GM18951 (cell line): ENCODE measurements at regions not wholly inside any gene's neighbourhood (a gene's known extent, or its start where the extent isn't known, plus 50 kb on each side); places are given as distances from the start of the nearest gene placed in this dataset.

Source experiments
- POLR2A ChIP-seq: IDR thresholded peaks from 4 replicates; pipeline ENCODE4 v1.6.1; 2011; ENCODE audit warnings: mild to moderate bottlenecking; ENCODE audit not compliant: insufficient read length, insufficient read depth; ENCODE audit errors: extremely low read depth
- in situ Hi-C: fragments of 300-500 bp; cut with MboI; formaldehyde crosslinking; loops from one replicate; pipeline ENCODE4 v1.12.0; 2022; ENCODE audit warnings: low sequenced_read_pairs, mixed read lengths, inconsistent platforms; ENCODE audit not compliant: unreplicated experiment

- in situ Hi-C loops, result no loop called here
- TF ChIP-seq POLR2A, result no peak
Measured at GRCh38 chr18:34637094-34637801, 72.8 kb upstream of the DTNA start.

DNA sequence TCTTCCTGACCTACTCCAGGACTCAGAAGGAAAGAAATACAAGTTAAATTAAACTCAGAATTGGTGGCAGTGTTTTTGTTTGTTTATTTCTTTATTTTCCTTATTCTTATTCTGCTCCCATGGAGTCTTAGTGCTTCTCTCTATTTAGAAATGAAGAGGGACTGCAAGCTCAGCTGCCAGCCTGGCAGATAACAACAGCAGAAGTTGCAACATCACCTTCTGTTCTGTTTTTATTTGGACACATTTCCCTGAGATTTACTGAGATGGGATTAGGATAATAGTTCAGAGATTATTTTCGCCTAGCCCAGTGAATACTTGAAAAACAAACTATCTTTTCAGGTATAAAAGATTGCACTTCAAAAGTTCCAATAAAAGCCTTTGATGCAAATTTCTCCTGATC is 70.4 kb upstream of the DTNA start:
- no peak for TF ChIP-seq POLR2A
- in situ Hi-C loops, result no loop called here

DNA sequence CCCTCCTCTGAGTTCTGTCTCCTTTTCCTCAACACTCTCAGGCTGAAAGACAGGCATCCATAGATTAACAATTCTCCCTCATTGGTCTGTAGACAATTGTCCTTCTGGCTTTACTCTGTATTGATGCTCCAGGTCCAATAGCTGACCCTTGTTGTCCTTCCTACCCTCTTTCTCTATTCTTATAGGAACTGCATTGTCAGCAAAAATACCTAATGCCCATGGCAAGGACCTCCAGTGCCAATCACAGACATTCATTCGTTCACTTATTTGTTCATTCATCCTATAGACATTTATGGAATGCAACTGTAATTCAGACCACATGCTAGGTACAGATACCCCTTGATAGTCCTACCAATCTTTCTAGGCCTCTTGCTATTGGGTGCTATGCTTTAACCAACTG is 69.8 kb upstream of the DTNA start:
- in situ Hi-C loops, result no loop called here
- TF ChIP-seq POLR2A, result no peak

- TF ChIP-seq POLR2A, result no peak
- in situ Hi-C loops, result no loop called here
Measured at GRCh38 chr18:34643989-34644388, 66.1 kb upstream of the DTNA start.

DNA sequence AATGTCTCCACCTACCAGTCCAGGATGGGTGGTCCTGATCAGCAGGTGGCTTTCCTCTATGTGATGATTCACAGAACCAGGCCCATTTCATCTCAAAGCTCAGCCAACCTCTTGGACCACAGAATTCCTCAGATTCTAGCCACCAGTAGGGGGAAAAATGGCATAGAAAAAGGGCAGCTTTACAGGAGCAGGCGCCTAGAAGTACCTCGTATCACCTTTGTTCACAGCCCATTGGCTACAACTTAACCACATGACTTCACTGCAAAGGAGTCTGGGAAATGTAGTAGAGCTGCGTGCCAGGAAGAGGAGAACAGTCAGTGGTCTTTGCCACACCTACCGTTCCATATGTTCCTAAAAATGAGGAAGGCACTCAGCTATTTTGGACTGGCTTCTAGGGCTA is 62.8 kb upstream of the DTNA start:
- no peak for TF ChIP-seq POLR2A

DNA sequence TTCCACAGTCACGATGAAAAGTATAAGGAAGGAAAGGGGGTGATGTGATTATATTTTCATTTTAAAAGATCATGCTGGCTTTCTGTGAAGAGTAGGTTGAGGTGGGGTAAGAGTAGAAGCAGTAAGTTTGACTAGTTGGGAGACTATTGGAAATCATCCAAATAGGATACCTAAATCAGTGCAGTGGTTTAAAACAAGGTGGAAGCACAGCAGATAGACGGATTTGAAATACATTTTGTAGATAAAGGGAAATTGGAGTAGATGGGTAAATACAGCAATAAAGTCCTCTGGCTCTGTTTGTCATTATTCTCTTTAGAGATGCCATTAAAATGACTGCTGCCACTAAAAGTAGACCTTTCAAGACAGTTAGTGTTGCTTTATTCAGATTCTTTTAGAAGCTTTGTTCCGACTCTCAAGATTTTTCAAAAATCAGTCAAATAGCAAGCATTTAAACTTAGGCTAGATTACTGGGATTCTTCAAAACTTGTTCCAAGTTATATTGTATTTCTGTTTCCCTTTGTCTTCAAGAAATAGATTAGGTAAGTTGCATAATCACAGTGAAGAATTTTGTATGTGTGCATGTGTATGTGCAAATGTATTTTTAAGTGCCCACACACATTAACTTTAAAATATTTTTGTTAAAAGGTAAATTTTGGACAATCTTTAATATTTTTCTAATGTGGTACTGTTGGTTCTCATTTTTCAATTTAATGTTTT is 61.7 kb upstream of the DTNA start:
- no peak for TF ChIP-seq POLR2A
- in situ Hi-C loops, result no loop called here

More for the DNA sequence above, 62.8 kb upstream of the DTNA start:
- in situ Hi-C loops, result no loop called here

DNA sequence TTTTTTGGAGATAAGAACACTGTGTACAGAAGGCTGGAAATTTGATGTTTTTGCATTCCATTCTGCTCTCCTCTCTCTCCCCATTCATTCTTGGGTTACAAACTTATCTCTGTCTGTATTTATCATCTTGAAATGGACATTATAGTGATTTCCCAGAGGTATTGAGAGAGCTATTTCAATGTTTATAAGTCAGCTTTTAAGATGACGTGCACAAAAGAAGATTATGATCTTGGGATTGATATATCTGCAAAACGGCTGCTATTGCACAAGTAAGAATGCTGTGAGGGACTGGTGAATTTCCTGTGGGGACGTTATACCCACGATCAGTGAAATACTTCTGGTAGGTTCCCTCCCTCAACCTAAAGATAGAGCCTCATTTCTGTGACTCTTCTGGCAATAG is 61.0 kb upstream of the DTNA start:
- in situ Hi-C loops, result no loop called here
- no peak for TF ChIP-seq POLR2A

- in situ Hi-C loops, result no loop called here
- TF ChIP-seq POLR2A, result no peak
Measured at GRCh38 chr18:34650121-34650545, 60.0 kb upstream of the DTNA start.

- in situ Hi-C loops, result no loop called here
- TF ChIP-seq POLR2A, result no peak
Measured at GRCh38 chr18:34651586-34652369, 58.3 kb upstream of the DTNA start.

- in situ Hi-C loops, result no loop called here
- no peak for TF ChIP-seq POLR2A
Measured at GRCh38 chr18:34655131-34655530, 55.0 kb upstream of the DTNA start.

GRCh38 chr18:34657860-34658500 is 52.1 kb upstream of the DTNA start:
- in situ Hi-C loops, result no loop called here
- TF ChIP-seq POLR2A, result no peak

- in situ Hi-C loops, result no loop called here
Measured at GRCh38 chr18:34659579-34660517, 50.2 kb upstream of the DTNA start.

More at GRCh38 chr18:34659579-34660517, 50.2 kb upstream of the DTNA start:
- no peak for TF ChIP-seq POLR2A
